Sigmoid colon (tissue), 6 donors: ENCODE measurements at regions not wholly inside any gene's neighbourhood (a gene's known extent, or its start where the extent isn't known, plus 50 kb on each side); places are given as distances from the start of the nearest gene placed in this dataset.

Experiments used
- DNase-seq: peaks from one replicate; pipeline ENCODE4 v3.0.0-alpha.2; 2019
- H3K27ac ChIP-seq, 4 donors: fragments of 200-600 bp; sonication (generic); one replicate each; pipeline ENCODE4 v1.5.1; 2016 to 2019; ENCODE audit warnings: mild to moderate bottlenecking in 1 of 4
- H3K27me3 ChIP-seq, 3 donors: fragments of 200-600 bp; sonication (generic); one replicate each; pipeline ENCODE4 v1.5.1; 2019; ENCODE audit warnings: mild to moderate bottlenecking in 1 of 3
- H3K36me3 ChIP-seq, 4 donors: fragments of 200-600 bp; sonication (generic); one replicate each; pipeline ENCODE4 v1.5.1; 2016 to 2019
- H3K4me1 ChIP-seq, 4 donors: fragments of 200-600 bp; sonication (generic); one replicate each; pipeline ENCODE4 v1.5.1; 2017 to 2019
- H3K4me3 ChIP-seq, 4 donors: fragments of 200-600 bp; sonication (generic); one replicate each; pipeline ENCODE4 v1.5.1; 2017 to 2019; ENCODE audit warnings: mild to moderate bottlenecking in 2 of 4, moderate library complexity in 1 of 4
- H3K9me3 ChIP-seq, 4 donors: fragments of 200-600 bp in 3 of 4; sonication (generic) in 3 of 4; one replicate each; pipeline versions ENCODE4 v1.5.1 to v1.6.1; 2013 to 2019
- CTCF ChIP-seq, 4 experiments: fragments of 450-650 bp in 3 of 4; fragments of 200-600 bp in 1 of 4; IDR thresholded peaks; one replicate each; pipeline ENCODE4 v1.5.1; 2016 to 2019; ENCODE audit warnings: antibody characterized with exemption in 4 of 4, mild to moderate bottlenecking in 3 of 4, moderate library complexity in 2 of 4
- EP300 ChIP-seq, 4 donors: sonication (generic); formaldehyde crosslinking; IDR thresholded peaks; one replicate each; pipeline ENCODE4 v1.6.1; 2017; ENCODE audit warnings: antibody characterized with exemption in 4 of 4
- POLR2A ChIP-seq, 2 donors: fragments of 450-650 bp; IDR thresholded peaks; one replicate each; pipeline ENCODE4 v1.6.1; 2016; ENCODE audit warnings: antibody characterized with exemption in 2 of 2, mild to moderate bottlenecking in 2 of 2, moderate library complexity in 2 of 2
- POLR2AphosphoS5 ChIP-seq, 4 donors: sonication (generic); formaldehyde crosslinking; IDR thresholded peaks; one replicate each; pipeline ENCODE4 v1.6.1; 2017; ENCODE audit warnings: antibody characterized with exemption in 4 of 4
- WGBS, 2 donors: extraction: QIAGEN DNeasy Blood & Tissue Kit; methylation state at CpG; one replicate each; pipeline ENCODE4 v1.1.7; 2013; 5-methylcytosine and 5-hydroxymethylcytosine counted together
- intact Hi-C: fragments of 100-400 bp; cut with DNase I; formaldehyde crosslinking; loops from one replicate; pipeline ENCODE4 v1.15.1; 2023
- donor health status: healthy with polysubstance abuse.
- donor health status: healthy.

- H3K4me3 ChIP-seq, result no peak overlapping the region
- no peak overlapping the region for H3K27ac ChIP-seq
- DNase-seq, result no peak
- no peak for TF ChIP-seq POLR2AphosphoS5 (IDR thresholded peaks at IDR 0.05)
- no peak for TF ChIP-seq EP300 (IDR thresholded peaks at IDR 0.05)
- no peak for TF ChIP-seq POLR2A (IDR thresholded peaks at IDR 0.05)
- TF ChIP-seq CTCF (IDR thresholded peaks at IDR 0.05), result no peak
- WGBS, 2 donors, result 61 to 68% methylated on average over 15 of the region's 15 CpGs
- no peaks in the 10 kb centered on the region for H3K36me3 ChIP-seq
- intact Hi-C loops, result no loop called here
- no peaks in the 10 kb centered on the region for H3K4me1 ChIP-seq
- no peaks in the 10 kb centered on the region for H3K9me3 ChIP-seq
- no peaks in the 10 kb centered on the region for H3K27me3 ChIP-seq
These were observed 51.9 kb upstream of the ALX4 start for GRCh38 chr11:44361813-44362212.

GRCh38 chr11:44363116-44363515 is 53.2 kb upstream of the ALX4 start:
- Histone ChIP-seq H3K27me3 (no peaks in the 10 kb centered on the region), H3K4me3 (no peak overlapping the region), H3K27ac (no peak overlapping the region), H3K9me3 (no peaks in the 10 kb centered on the region), H3K36me3 (no peaks in the 10 kb centered on the region), H3K4me1 (no peaks in the 10 kb centered on the region)
- DNase-seq, result no peak
- intact Hi-C loops, result no loop called here
- WGBS, 2 donors, result 57 to 73% methylated on average over 3 of the region's 3 CpGs
- no peak for TF ChIP-seq CTCF (IDR thresholded peaks at IDR 0.05)
- no peak for TF ChIP-seq POLR2AphosphoS5 (IDR thresholded peaks at IDR 0.05)
- TF ChIP-seq POLR2A (IDR thresholded peaks at IDR 0.05), result no peak
- TF ChIP-seq EP300 (IDR thresholded peaks at IDR 0.05), result no peak

- H3K4me3 ChIP-seq, result no peak overlapping the region
- no peaks in the 10 kb centered on the region for H3K4me1 ChIP-seq
- no peaks in the 10 kb centered on the region for H3K9me3 ChIP-seq
- H3K27ac ChIP-seq, result no peak overlapping the region
- no peak for DNase-seq
- no peaks in the 10 kb centered on the region for H3K27me3 ChIP-seq
- TF ChIP-seq EP300 (IDR thresholded peaks at IDR 0.05) (no peak), POLR2AphosphoS5 (IDR thresholded peaks at IDR 0.05) (no peak), CTCF (IDR thresholded peaks at IDR 0.05) (no peak)
- intact Hi-C loops, result no loop called here
- no peaks in the 10 kb centered on the region for H3K36me3 ChIP-seq
- WGBS, 2 donors, result 78 to 88% methylated on average over 3 of the region's 3 CpGs
These were observed 54.7 kb upstream of the ALX4 start for GRCh38 chr11:44364596-44364995.

GRCh38 chr11:44365616-44366015 is 55.7 kb upstream of the ALX4 start:
- H3K27ac ChIP-seq, result no peak overlapping the region
- no peaks in the 10 kb centered on the region for H3K9me3 ChIP-seq
- WGBS, 2 donors, result 80 to 88% methylated on average over 9 of the region's 9 CpGs
- H3K36me3 ChIP-seq, result no peaks in the 10 kb centered on the region
- no peaks in the 10 kb centered on the region for H3K27me3 ChIP-seq
- DNase-seq, result no peak
- intact Hi-C loops, result no loop called here
- no peaks in the 10 kb centered on the region for H3K4me1 ChIP-seq
- no peak overlapping the region for H3K4me3 ChIP-seq
- TF ChIP-seq POLR2AphosphoS5 (IDR thresholded peaks at IDR 0.05), result no peak
- TF ChIP-seq POLR2A (IDR thresholded peaks at IDR 0.05), result no peak
- no peak for TF ChIP-seq EP300 (IDR thresholded peaks at IDR 0.05)
- no peak for TF ChIP-seq CTCF (IDR thresholded peaks at IDR 0.05)

GRCh38 chr11:44366026-44366425 is 56.1 kb upstream of the ALX4 start:
- TF ChIP-seq POLR2A (IDR thresholded peaks at IDR 0.05) (no peak), CTCF (IDR thresholded peaks at IDR 0.05) (no peak), POLR2AphosphoS5 (IDR thresholded peaks at IDR 0.05) (no peak), EP300 (IDR thresholded peaks at IDR 0.05) (no peak)
- intact Hi-C loops, result no loop called here
- Histone ChIP-seq H3K4me1 (no peaks in the 10 kb centered on the region), H3K4me3 (no peak overlapping the region), H3K27ac (no peak overlapping the region), H3K9me3 (no peaks in the 10 kb centered on the region), H3K27me3 (no peaks in the 10 kb centered on the region), H3K36me3 (no peaks in the 10 kb centered on the region)
- DNase-seq, result no peak
- WGBS, 2 donors, result 71 to 79% methylated on average over 6 of the region's 6 CpGs
